OCI-LY7 (cell line): ENCODE measurements at regions not wholly inside any gene's neighbourhood (a gene's known extent, or its start where the extent isn't known, plus 50 kb on each side); places are given as distances from the start of the nearest gene placed in this dataset.

Source experiments
- BruUV-seq: library from RNA; stranded (reverse); fragments of 400-500 nt; replicated peaks from 2 replicates; lab custom pipeline; 2021; lab: Mats Ljungman, UMichigan
- CTCF ChIA-PET: fragments of 300-600 bp; sonication (Branson Sonifier 250); formaldehyde crosslinking; loops from one replicate; lab custom pipeline; 2022; ENCODE audit warnings: antibody characterized with exemption; ENCODE audit not compliant: unreplicated experiment; lab: Charles Lee
- POLR2A ChIA-PET: fragments of 300-600 bp; sonication (Branson Sonifier 250); formaldehyde crosslinking; loops from one replicate; lab custom pipeline; 2022; ENCODE audit warnings: antibody characterized with exemption; lab: Charles Lee
- DNase-seq: peaks from one replicate; pipeline ENCODE4 v3.0.0-alpha.2; 2015; ENCODE audit warnings: low spot score
- H2AFZ ChIP-seq: fragments of 200-600 bp; sonication (generic), shearing (Covaris generic); 2 replicates; pipeline ENCODE4 v1.6.1; 2014; ENCODE audit warnings: mild to moderate bottlenecking, antibody characterized with exemption, low read length, moderate library complexity
- H3K27ac ChIP-seq: fragments of 200-600 bp; sonication (generic); 2 replicates; pipeline ENCODE4 v1.5.1; 2014; ENCODE audit warnings: mixed run types, low read depth, mild to moderate bottlenecking, moderate library complexity, low read length, inconsistent platforms; ENCODE audit not compliant: poor library complexity, severe bottlenecking
- H3K36me3 ChIP-seq: fragments of 200-600 bp; sonication (generic); 2 replicates; pipeline ENCODE4 v1.6.1; 2014; ENCODE audit warnings: mild to moderate bottlenecking, antibody characterized with exemption, low read length, moderate library complexity, mixed read lengths; ENCODE audit not compliant: insufficient read depth
- H3K4me1 ChIP-seq: fragments of 200-600 bp; sonication (generic); 2 replicates; pipeline ENCODE4 v1.5.1; 2014; ENCODE audit warnings: mild to moderate bottlenecking, low read length; ENCODE audit not compliant: insufficient read depth, poor library complexity, severe bottlenecking
- H3K4me2 ChIP-seq: fragments of 200-600 bp; sonication (generic); 2 replicates; pipeline ENCODE4 v1.6.1; 2014; ENCODE audit warnings: mild to moderate bottlenecking, low read length
- H3K4me3 ChIP-seq: fragments of 200-600 bp; sonication (generic); 2 replicates; pipeline ENCODE4 v1.5.1; 2014; ENCODE audit warnings: mild to moderate bottlenecking, low read depth, low read length; ENCODE audit not compliant: poor library complexity, severe bottlenecking
- H3K79me2 ChIP-seq: fragments of 200-600 bp; sonication (generic); 2 replicates; pipeline ENCODE4 v1.6.1; 2016; ENCODE audit warnings: low read depth, mild to moderate bottlenecking, low read length, moderate library complexity, mixed read lengths; ENCODE audit not compliant: insufficient read depth
- H3K9me2 ChIP-seq: fragments of 200-600 bp; sonication (generic); 2 replicates; pipeline ENCODE4 v1.6.1; 2016; ENCODE audit warnings: mild to moderate bottlenecking, low read length, mixed read lengths; ENCODE audit not compliant: insufficient read depth
- H3K9me3 ChIP-seq: fragments of 200-600 bp; sonication (generic); 2 replicates; pipeline ENCODE4 v1.6.1; 2014; ENCODE audit warnings: mild to moderate bottlenecking, mixed run types, low read length, mixed read lengths
- H4K20me1 ChIP-seq: fragments of 200-600 bp; sonication (generic); 2 replicates; pipeline ENCODE4 v1.6.1; 2014; ENCODE audit warnings: mild to moderate bottlenecking, antibody characterized with exemption, low read length, moderate library complexity, mixed read lengths; ENCODE audit not compliant: insufficient read depth
- EZH2phosphoT487 ChIP-seq: fragments of 200-600 bp; sonication (generic); IDR thresholded peaks from 2 replicates; pipeline ENCODE4 v1.6.1; 2018; ENCODE audit warnings: low read depth, borderline replicate concordance, mild to moderate bottlenecking, mixed run types, antibody characterized with exemption, low read length, moderate library complexity, mixed read lengths
- intact Hi-C: fragments of 100-400 bp; cut with micrococcal nuclease; formaldehyde crosslinking; loops from one replicate; pipeline ENCODE4 v1.10.0; 2022; ENCODE audit not compliant: unreplicated experiment
- TF ChIP-seq, protein P1 (sequence below): fragments of 200-600 bp; sonication (generic); conservative IDR thresholded peaks from 2 replicates; pipeline ENCODE4 v1.5.1; 2014; ENCODE audit warnings: mild to moderate bottlenecking, antibody characterized with exemption, low read length, moderate library complexity, mixed read lengths

DNA sequence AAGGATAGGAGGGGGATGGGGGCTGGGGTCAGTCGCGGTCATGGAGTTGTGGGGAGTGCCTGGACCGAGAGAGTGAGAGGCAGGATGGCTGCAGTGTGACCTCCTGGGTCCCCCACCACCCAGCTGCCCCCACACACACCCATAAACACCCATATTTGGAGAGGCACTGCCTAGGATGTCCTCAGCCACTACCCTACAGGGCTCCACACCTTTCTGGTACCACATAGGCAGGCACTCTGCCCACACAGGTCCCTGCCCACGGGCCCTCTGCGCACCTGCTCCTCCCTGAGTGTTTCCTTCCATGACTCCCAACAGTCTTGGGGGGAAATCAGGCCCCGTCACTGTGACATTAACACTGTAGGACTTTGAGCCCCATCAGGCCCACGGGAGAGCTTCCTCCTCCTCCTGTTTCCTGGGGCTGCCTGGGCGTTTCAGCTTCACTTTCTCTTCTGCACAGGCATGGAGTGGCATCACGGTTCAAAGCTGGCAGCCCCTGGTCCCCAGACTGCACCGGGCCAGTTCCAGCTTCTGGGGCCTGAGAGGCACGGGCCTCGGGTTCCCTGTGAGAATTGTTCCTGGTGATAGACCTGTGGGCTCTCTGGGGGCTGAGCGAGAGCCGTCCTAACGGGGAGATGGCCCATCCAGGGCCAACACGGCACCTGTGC, 207.0 kb upstream of the C14orf180 start:
- Histone ChIP-seq H3K79me2 (no peaks in the 10 kb centered on the region), H3K4me1 (no peaks in the 10 kb centered on the region), H3K9me2 (no peaks in the 10 kb centered on the region), H3K4me3 (no peak overlapping the region), H3K27ac (no peak overlapping the region), H3K4me2 (no peak overlapping the region), H3K9me3 (no peaks in the 10 kb centered on the region), H4K20me1 (no peaks in the 10 kb centered on the region), H2AFZ (no peak overlapping the region), H3K36me3 (no peaks in the 10 kb centered on the region)
- TF ChIP-seq, protein P1, sequence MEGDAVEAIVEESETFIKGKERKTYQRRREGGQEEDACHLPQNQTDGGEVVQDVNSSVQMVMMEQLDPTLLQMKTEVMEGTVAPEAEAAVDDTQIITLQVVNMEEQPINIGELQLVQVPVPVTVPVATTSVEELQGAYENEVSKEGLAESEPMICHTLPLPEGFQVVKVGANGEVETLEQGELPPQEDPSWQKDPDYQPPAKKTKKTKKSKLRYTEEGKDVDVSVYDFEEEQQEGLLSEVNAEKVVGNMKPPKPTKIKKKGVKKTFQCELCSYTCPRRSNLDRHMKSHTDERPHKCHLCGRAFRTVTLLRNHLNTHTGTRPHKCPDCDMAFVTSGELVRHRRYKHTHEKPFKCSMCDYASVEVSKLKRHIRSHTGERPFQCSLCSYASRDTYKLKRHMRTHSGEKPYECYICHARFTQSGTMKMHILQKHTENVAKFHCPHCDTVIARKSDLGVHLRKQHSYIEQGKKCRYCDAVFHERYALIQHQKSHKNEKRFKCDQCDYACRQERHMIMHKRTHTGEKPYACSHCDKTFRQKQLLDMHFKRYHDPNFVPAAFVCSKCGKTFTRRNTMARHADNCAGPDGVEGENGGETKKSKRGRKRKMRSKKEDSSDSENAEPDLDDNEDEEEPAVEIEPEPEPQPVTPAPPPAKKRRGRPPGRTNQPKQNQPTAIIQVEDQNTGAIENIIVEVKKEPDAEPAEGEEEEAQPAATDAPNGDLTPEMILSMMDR, result no peak
- no peak for TF ChIP-seq EZH2phosphoT487
- no TSS peak for BruUV-seq
- intact Hi-C loops, result no loop called here
- POLR2A ChIA-PET, result no interaction called here
- CTCF ChIA-PET, result no interaction called here
- no peak for DNase-seq

DNA sequence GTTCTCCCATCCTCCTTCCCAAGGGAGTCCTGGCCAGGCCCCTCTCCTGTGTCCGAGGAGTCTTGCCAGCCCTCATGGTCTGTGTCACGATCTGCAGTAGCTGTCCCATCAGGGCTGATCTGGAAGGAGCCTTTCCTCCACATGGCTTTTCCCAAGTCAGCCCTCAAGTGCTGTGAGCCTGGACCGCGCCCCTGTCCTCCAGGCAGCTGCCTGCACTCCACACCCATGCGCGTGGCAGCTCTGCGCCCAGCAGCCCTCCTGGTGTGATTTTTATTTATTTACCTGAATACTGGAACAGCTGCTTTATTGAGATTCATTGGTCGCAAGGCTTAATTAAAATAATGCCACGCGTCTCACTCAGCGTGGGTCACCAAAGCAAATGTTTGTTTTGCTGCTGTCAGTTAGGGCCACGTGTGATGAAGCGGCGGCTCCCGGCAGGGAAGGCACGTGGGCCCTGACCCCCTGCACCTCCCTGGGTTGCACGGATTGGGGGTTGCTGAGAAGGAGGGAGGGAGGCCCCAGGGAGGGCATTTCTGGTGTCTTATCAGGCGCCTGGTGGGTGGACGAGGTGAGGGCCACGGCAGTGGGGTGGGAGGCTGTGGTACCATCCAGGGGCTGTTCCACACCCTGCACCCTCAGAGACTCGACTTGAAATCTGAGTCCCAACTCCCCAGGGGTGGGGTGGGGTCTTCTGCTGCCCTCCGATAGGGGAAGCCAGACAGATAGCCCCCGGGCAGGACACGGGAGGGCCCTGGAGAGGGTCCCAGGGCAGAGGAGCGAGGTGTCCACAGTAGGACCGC, 206.3 kb upstream of the C14orf180 start:
- Histone ChIP-seq H3K79me2 (no peaks in the 10 kb centered on the region), H3K9me2 (no peaks in the 10 kb centered on the region), H3K4me2 (no peak overlapping the region), H3K9me3 (no peaks in the 10 kb centered on the region), H3K4me1 (no peaks in the 10 kb centered on the region), H3K4me3 (no peak overlapping the region), H2AFZ (no peak overlapping the region), H4K20me1 (no peaks in the 10 kb centered on the region), H3K27ac (no peak overlapping the region), H3K36me3 (no peaks in the 10 kb centered on the region)
- no peak for TF ChIP-seq EZH2phosphoT487
- TF ChIP-seq, protein P1, result no peak
- CTCF ChIA-PET, result no interaction called here
- intact Hi-C loops, result no loop called here
- POLR2A ChIA-PET, result no interaction called here
- no peak for DNase-seq
- BruUV-seq, result no TSS peak
